HepG2 (cell line): ENCODE measurements at regions not wholly inside any gene's neighbourhood (a gene's known extent, or its start where the extent isn't known, plus 50 kb on each side); places are given as distances from the start of the nearest gene placed in this dataset.

Source experiments
- EED ChIP-seq: sonication (generic); formaldehyde crosslinking; IDR thresholded peaks from 2 replicates; pipeline ENCODE4 v1.5.0; 2020; ENCODE audit warnings: mild to moderate bottlenecking, missing genetic modification reagents
- MAFK ChIP-seq, 2 experiments: IDR thresholded peaks in 1 of 2; conservative IDR thresholded peaks in 1 of 2; 2 replicates each; pipeline ENCODE4 v1.6.1; 2011; ENCODE audit warnings: improper control_type of control experiment in 2 of 2, low read length in 2 of 2
- PRPF4 ChIP-seq: fragments of 200-400 bp; formaldehyde crosslinking; IDR thresholded peaks from 2 replicates; pipeline ENCODE4 v1.6.1; 2016; ENCODE audit warnings: low read length, low read depth; ENCODE audit not compliant: poor library complexity, severe bottlenecking
- RFX1 ChIP-seq: fragments of 450-650 bp; IDR thresholded peaks from 2 replicates; pipeline ENCODE4 v1.6.1; 2017
- ZBTB37 ChIP-seq: sonication (generic); formaldehyde crosslinking; IDR thresholded peaks from 2 replicates; pipeline ENCODE4 v1.4.0; 2020; ENCODE audit warnings: mild to moderate bottlenecking, missing genetic modification reagents

- no peak for TF ChIP-seq RFX1
- TF ChIP-seq ZBTB37 (CRISPR knock-in tag): no peak
- TF ChIP-seq EED (CRISPR knock-in tag): no peak
- TF ChIP-seq MAFK (conservative IDR thresholded peaks at IDR 0.05 in 1 of 2, IDR thresholded peaks at IDR 0.05 in 1 of 2; ENCODE audit: low read length in 2 of 2): no peak
- TF ChIP-seq PRPF4: no peak
Observed at GRCh38 chr7:77467408-77467807, 51.3 kb upstream of the GSAP start.
